ENCODE measurements at regions not wholly inside any gene's neighbourhood (a gene's known extent, or its start where the extent isn't known, plus 50 kb on each side); places are given as distances from the start of the nearest gene placed in this dataset.

DNA sequence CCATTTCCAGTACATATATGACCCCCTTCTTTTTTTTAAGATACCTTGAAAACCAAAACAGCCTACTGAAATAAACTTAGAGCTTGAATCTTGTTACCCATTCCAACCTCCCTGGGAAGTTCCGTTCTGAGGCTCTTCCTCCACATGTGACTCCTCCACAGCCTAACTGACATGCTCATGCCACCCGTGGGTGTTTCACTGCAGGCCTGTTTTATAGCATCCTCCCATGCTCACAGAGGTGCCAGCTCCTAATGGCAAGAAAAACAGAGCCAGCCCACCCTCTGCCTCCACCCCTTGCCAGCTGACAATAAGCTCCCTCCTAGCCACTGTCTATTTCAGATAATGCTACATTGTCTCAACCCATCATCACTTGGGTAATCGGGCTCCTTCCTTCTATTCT is 97.6 kb upstream of the E2F8 start:
- DNase-seq (ENCODE audit: low read depth, low spot score) (no peak), FAIRE-seq (no peak)
- intact Hi-C loops (cut with micrococcal nuclease): no loop called here
- H2AFZ ChIP-seq (ENCODE audit: low read depth, low read length): no peak overlapping the region
- CTCF ChIA-PET: interaction anchor here (1.0 kb wide), 1 partner anchor 12 kb away, joined by 3 read pairs; no protein-coding TSS in a partner anchor
- H3K27ac ChIP-seq (ENCODE audit: insufficient read depth, low read depth, low read length): no peak overlapping the region
- BruUV-seq (replicated peaks): no TSS peak
- no peaks in the 10 kb centered on the region for H3K4me1 ChIP-seq (ENCODE audit: control insufficient read depth, extremely low read depth, insufficient read depth, low read length)
- dilution Hi-C loops (cut with MboI; ENCODE audit: extremely low pct_ligation_motif_present, low sequenced_read_pairs): no loop called here
- H3K36me3 ChIP-seq (ENCODE audit: control insufficient read depth in 2 of 2, extremely low read depth in 1 of 2, insufficient read depth in 2 of 2, low read length in 2 of 2): no peaks in the 10 kb centered on the region
- H3K27me3 ChIP-seq (ENCODE audit: control insufficient read depth in 2 of 2, insufficient read depth in 2 of 2, low read length in 2 of 2): peaks cover 18 to 24% of the 10 kb centered on the region in 2 experiments
- no peak overlapping the region for H3K4me3 ChIP-seq (replicated peaks in 1 of 3; ENCODE audit: insufficient read depth in 1 of 3, low read depth in 1 of 3, low read length in 3 of 3)
- no peak overlapping the region for H3K9ac ChIP-seq (replicated peaks; ENCODE audit: extremely low read depth, insufficient read depth, low read length)
- H3K79me2 ChIP-seq (ENCODE audit: control insufficient read depth, insufficient read depth, low read length): no peaks in the 10 kb centered on the region
- POLR2A ChIA-PET: no interaction called here
- TF ChIP-seq, protein P1, sequence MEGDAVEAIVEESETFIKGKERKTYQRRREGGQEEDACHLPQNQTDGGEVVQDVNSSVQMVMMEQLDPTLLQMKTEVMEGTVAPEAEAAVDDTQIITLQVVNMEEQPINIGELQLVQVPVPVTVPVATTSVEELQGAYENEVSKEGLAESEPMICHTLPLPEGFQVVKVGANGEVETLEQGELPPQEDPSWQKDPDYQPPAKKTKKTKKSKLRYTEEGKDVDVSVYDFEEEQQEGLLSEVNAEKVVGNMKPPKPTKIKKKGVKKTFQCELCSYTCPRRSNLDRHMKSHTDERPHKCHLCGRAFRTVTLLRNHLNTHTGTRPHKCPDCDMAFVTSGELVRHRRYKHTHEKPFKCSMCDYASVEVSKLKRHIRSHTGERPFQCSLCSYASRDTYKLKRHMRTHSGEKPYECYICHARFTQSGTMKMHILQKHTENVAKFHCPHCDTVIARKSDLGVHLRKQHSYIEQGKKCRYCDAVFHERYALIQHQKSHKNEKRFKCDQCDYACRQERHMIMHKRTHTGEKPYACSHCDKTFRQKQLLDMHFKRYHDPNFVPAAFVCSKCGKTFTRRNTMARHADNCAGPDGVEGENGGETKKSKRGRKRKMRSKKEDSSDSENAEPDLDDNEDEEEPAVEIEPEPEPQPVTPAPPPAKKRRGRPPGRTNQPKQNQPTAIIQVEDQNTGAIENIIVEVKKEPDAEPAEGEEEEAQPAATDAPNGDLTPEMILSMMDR (IDR thresholded peaks at IDR 0.05; ENCODE audit: extremely low read depth in 1 of 2, insufficient read depth in 1 of 2, low read depth in 1 of 2, low read length in 2 of 2): no peak
- TF ChIP-seq GATA2 (IDR thresholded peaks at IDR 0.05; ENCODE audit: insufficient read depth, insufficient read length, low read depth, low read length) (no peak), JUN (IDR thresholded peaks at IDR 0.05; ENCODE audit: borderline replicate concordance, insufficient read depth, insufficient read length, low read depth) (no peak), POLR2AphosphoS5 (IDR thresholded peaks at IDR 0.05; ENCODE audit: insufficient read depth, low read depth, low read length) (no peak), MYC (IDR thresholded peaks at IDR 0.05; ENCODE audit: low read depth, low read length) (no peak)
- H3K9me1 ChIP-seq (replicated peaks; ENCODE audit: control insufficient read depth, extremely low read depth, insufficient read depth, low read length): no peaks in the 10 kb centered on the region
- H3K4me2 ChIP-seq (ENCODE audit: insufficient read depth, low read length): no peak overlapping the region
- H3K9me3 ChIP-seq (replicated peaks; ENCODE audit: control insufficient read depth, insufficient read depth, low read length): no peaks in the 10 kb centered on the region
- no peaks in the 10 kb centered on the region for H4K20me1 ChIP-seq (replicated peaks; ENCODE audit: control insufficient read depth, extremely low read depth, insufficient read depth, low read length)

DNA sequence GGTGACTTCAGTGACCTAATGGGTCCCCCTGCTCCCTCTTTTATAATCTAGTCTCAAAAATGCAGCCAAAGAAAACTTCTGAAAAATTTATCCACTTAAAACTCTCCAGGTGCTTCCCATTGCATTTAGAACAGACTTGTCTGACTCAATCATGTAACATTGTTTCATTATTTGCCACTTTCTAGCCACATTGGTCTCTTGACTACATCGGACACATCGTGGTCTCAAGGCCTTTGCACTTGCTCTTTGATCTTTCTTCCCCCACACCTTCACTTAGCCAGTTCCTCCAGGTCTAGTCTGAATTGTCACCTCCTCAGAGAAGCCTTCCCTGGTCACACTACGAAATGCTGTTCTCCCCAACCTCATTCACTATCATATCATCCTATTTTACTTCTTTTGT is 97.0 kb upstream of the E2F8 start:
- CTCF ChIA-PET: interaction anchor here (1.0 kb wide), 1 partner anchor 11 kb away, joined by 3 read pairs; no protein-coding TSS in a partner anchor
- dilution Hi-C loops (cut with MboI; ENCODE audit: extremely low pct_ligation_motif_present, low sequenced_read_pairs): no loop called here

More for the DNA sequence above, 97.0 kb upstream of the E2F8 start:
- POLR2A ChIA-PET: no interaction called here
- Histone ChIP-seq H3K36me3 (ENCODE audit: control insufficient read depth in 2 of 2, extremely low read depth in 1 of 2, insufficient read depth in 2 of 2, low read length in 2 of 2) (no peaks in the 10 kb centered on the region), H3K9ac (replicated peaks; ENCODE audit: extremely low read depth, insufficient read depth, low read length) (no peak overlapping the region), H3K4me1 (ENCODE audit: control insufficient read depth, extremely low read depth, insufficient read depth, low read length) (no peaks in the 10 kb centered on the region), H3K9me1 (replicated peaks; ENCODE audit: control insufficient read depth, extremely low read depth, insufficient read depth, low read length) (no peaks in the 10 kb centered on the region), H4K20me1 (replicated peaks; ENCODE audit: control insufficient read depth, extremely low read depth, insufficient read depth, low read length) (no peaks in the 10 kb centered on the region), H3K27me3 (ENCODE audit: control insufficient read depth in 2 of 2, insufficient read depth in 2 of 2, low read length in 2 of 2) (peaks cover 16 to 21% of the 10 kb centered on the region in 2 experiments), H3K27ac (ENCODE audit: insufficient read depth, low read depth, low read length) (no peak overlapping the region), H3K4me2 (ENCODE audit: insufficient read depth, low read length) (no peak overlapping the region), H3K4me3 (replicated peaks in 1 of 3; ENCODE audit: insufficient read depth in 1 of 3, low read depth in 1 of 3, low read length in 3 of 3) (no peak overlapping the region), H3K79me2 (ENCODE audit: control insufficient read depth, insufficient read depth, low read length) (no peaks in the 10 kb centered on the region), H3K9me3 (replicated peaks; ENCODE audit: control insufficient read depth, insufficient read depth, low read length) (no peaks in the 10 kb centered on the region), H2AFZ (ENCODE audit: low read depth, low read length) (no peak overlapping the region)
- FAIRE-seq: no peak
- DNase-seq (ENCODE audit: low read depth, low spot score): no peak
- TF ChIP-seq MYC (IDR thresholded peaks at IDR 0.05; ENCODE audit: low read depth, low read length) (no peak), POLR2A (IDR thresholded peaks at IDR 0.05; ENCODE audit: low read depth, low read length) (no peak), POLR2AphosphoS5 (IDR thresholded peaks at IDR 0.05; ENCODE audit: insufficient read depth, low read depth, low read length) (no peak), FOS (IDR thresholded peaks at IDR 0.05; ENCODE audit: borderline replicate concordance, insufficient read depth, low read length) (no peak), GATA2 (IDR thresholded peaks at IDR 0.05; ENCODE audit: insufficient read depth, insufficient read length, low read depth, low read length) (no peak), EZH2 (IDR thresholded peaks at IDR 0.05; ENCODE audit: borderline replicate concordance, low read depth, low read length, severe bottlenecking) (no peak), JUN (IDR thresholded peaks at IDR 0.05; ENCODE audit: borderline replicate concordance, insufficient read depth, insufficient read length, low read depth) (no peak)
- TF ChIP-seq, protein P1 (IDR thresholded peaks at IDR 0.05; ENCODE audit: extremely low read depth in 1 of 2, insufficient read depth in 1 of 2, low read depth in 1 of 2, low read length in 2 of 2): no peak
- TF ChIP-seq, protein P2, sequence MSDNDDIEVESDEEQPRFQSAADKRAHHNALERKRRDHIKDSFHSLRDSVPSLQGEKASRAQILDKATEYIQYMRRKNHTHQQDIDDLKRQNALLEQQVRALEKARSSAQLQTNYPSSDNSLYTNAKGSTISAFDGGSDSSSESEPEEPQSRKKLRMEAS (IDR thresholded peaks at IDR 0.05; ENCODE audit: insufficient read depth, insufficient read length): no peak
- intact Hi-C loops (cut with micrococcal nuclease): no loop called here
- no TSS peak for BruUV-seq (replicated peaks)

All from endothelial cell of umbilical vein (primary cell).